SU-DHL-6 (cell line): ENCODE measurements at regions not wholly inside any gene's neighbourhood (a gene's known extent, or its start where the extent isn't known, plus 50 kb on each side); places are given as distances from the start of the nearest gene placed in this dataset.

Experiments
- H2AFZ ChIP-seq: fragments of 200-600 bp; sonication (generic); 2 replicates; pipeline ENCODE4 v1.6.1; 2014; ENCODE audit warnings: low read depth, mild to moderate bottlenecking, moderate library complexity, mixed read lengths, antibody characterized with exemption, low read length; ENCODE audit not compliant: severe bottlenecking
- H3F3A ChIP-seq: fragments of 200-600 bp; shearing (Covaris generic); 2 replicates; pipeline ENCODE4 v1.6.0; 2016; ENCODE audit warnings: antibody characterized with exemption, mild to moderate bottlenecking; ENCODE audit not compliant: insufficient read depth
- H3K27ac ChIP-seq: fragments of 200-600 bp; sonication (generic); 2 replicates; pipeline ENCODE4 v1.5.1; 2016; ENCODE audit warnings: low read depth, mild to moderate bottlenecking, low read length, moderate library complexity, mixed read lengths
- H3K27me3 ChIP-seq: fragments of 200-600 bp; sonication (generic), shearing (Covaris generic); 2 replicates; pipeline ENCODE4 v1.6.0; 2014; ENCODE audit warnings: mild to moderate bottlenecking, low read length
- H3K36me3 ChIP-seq: fragments of 200-600 bp; sonication (generic); 2 replicates; pipeline ENCODE4 v1.6.1; 2014; ENCODE audit warnings: mild to moderate bottlenecking, low read length, mixed read lengths
- H3K4me2 ChIP-seq: fragments of 300-600, 200-600 bp; shearing (Covaris generic), sonication (generic); 2 replicates; pipeline ENCODE4 v1.6.0; 2014; ENCODE audit warnings: low read length, low read depth, mild to moderate bottlenecking; ENCODE audit not compliant: poor library complexity, severe bottlenecking
- H3K4me3 ChIP-seq: fragments of 200-600 bp; sonication (generic); 2 replicates; pipeline ENCODE4 v1.5.1; 2014; ENCODE audit warnings: antibody characterized with exemption, low read length, mild to moderate bottlenecking, mixed read lengths; ENCODE audit not compliant: insufficient read depth, poor library complexity, severe bottlenecking
- H3K79me2 ChIP-seq: fragments of 200-600 bp; sonication (generic); 2 replicates; pipeline ENCODE4 v1.6.1; 2014; ENCODE audit warnings: mild to moderate bottlenecking, low read length, moderate library complexity; ENCODE audit not compliant: insufficient read depth
- H3K9ac ChIP-seq: fragments of 200-600 bp; sonication (generic); 2 replicates; pipeline ENCODE4 v1.7.0; 2014; ENCODE audit warnings: mild to moderate bottlenecking, low read length
- H3K9me2 ChIP-seq: fragments of 200-600 bp; sonication (generic); replicated peaks from 2 replicates; pipeline ENCODE4 v1.6.1; 2014; ENCODE audit warnings: low read length; ENCODE audit not compliant: insufficient read depth
- H3K9me3 ChIP-seq: fragments of 200-600 bp; sonication (generic); 2 replicates; pipeline ENCODE4 v1.6.1; 2014; ENCODE audit warnings: low read length, mixed read lengths; ENCODE audit not compliant: insufficient read depth
- H4K20me1 ChIP-seq: fragments of 200-600 bp; sonication (generic); 2 replicates; pipeline ENCODE4 v1.6.1; 2014; ENCODE audit warnings: low read depth, mild to moderate bottlenecking, antibody characterized with exemption, low read length, moderate library complexity, mixed read lengths
- CTCF ChIP-seq: fragments of 200-600 bp; sonication (generic); IDR thresholded peaks from one replicate; pipeline ENCODE4 v1.5.1; 2017; ENCODE audit warnings: antibody characterized with exemption, mild to moderate bottlenecking, low read length, moderate library complexity; ENCODE audit not compliant: insufficient read depth, poor library complexity, severe bottlenecking
- EZH2phosphoT487 ChIP-seq: fragments of 200-600 bp; sonication (generic), shearing (Covaris generic); conservative IDR thresholded peaks from 2 replicates; pipeline ENCODE4 v1.6.1; 2018; ENCODE audit warnings: mild to moderate bottlenecking, antibody characterized with exemption, low read length, moderate library complexity, mixed read lengths

- H3K4me2 ChIP-seq, result no peak overlapping the region
- no peaks in the 10 kb centered on the region for H3K9me2 ChIP-seq
- H3F3A ChIP-seq, result no peaks in the 10 kb centered on the region
- no peaks in the 10 kb centered on the region for H3K9me3 ChIP-seq
- no peak overlapping the region for H2AFZ ChIP-seq
- H3K79me2 ChIP-seq, result no peaks in the 10 kb centered on the region
- no peak overlapping the region for H3K27ac ChIP-seq
- H3K9ac ChIP-seq, result no peak overlapping the region
- TF ChIP-seq EZH2phosphoT487, result no peak
- no peak for TF ChIP-seq CTCF
- H3K4me3 ChIP-seq, result no peak overlapping the region
- no peaks in the 10 kb centered on the region for H3K27me3 ChIP-seq
- no peaks in the 10 kb centered on the region for H4K20me1 ChIP-seq
- H3K36me3 ChIP-seq, result no peaks in the 10 kb centered on the region
These were observed 381.6 kb upstream of the C9orf72 start for GRCh38 chr9:27954858-27955257.

- Histone ChIP-seq H3K4me3 (no peak overlapping the region), H3K79me2 (no peaks in the 10 kb centered on the region), H3F3A (no peaks in the 10 kb centered on the region), H3K9ac (no peak overlapping the region), H3K9me3 (no peaks in the 10 kb centered on the region), H3K27me3 (no peaks in the 10 kb centered on the region), H3K36me3 (no peaks in the 10 kb centered on the region), H2AFZ (no peak overlapping the region), H3K27ac (no peak overlapping the region), H3K9me2 (0 out of 2 replicates have a peak, but pooled peaks cover 5% of the 10 kb centered on the region), H4K20me1 (no peaks in the 10 kb centered on the region), H3K4me2 (no peak overlapping the region)
- TF ChIP-seq EZH2phosphoT487 (no peak), CTCF (no peak)
These were observed 390.6 kb upstream of the C9orf72 start for GRCh38 chr9:27963836-27964235.

GRCh38 chr9:27967210-27967609 lies 393.9 kb upstream of the C9orf72 start:
- no peaks in the 10 kb centered on the region for H3K79me2 ChIP-seq
- H3K36me3 ChIP-seq, result no peaks in the 10 kb centered on the region
- no peaks in the 10 kb centered on the region for H3K9me3 ChIP-seq
- no peak overlapping the region for H3K9ac ChIP-seq
- no peak overlapping the region for H3K4me3 ChIP-seq
- no peak overlapping the region for H3K27ac ChIP-seq
- no peaks in the 10 kb centered on the region for H3K27me3 ChIP-seq
- no peak overlapping the region for H3K4me2 ChIP-seq
- 0 out of 2 replicates have a peak, but pooled peaks cover 5% of the 10 kb centered on the region for H3K9me2 ChIP-seq
- H2AFZ ChIP-seq, result no peak overlapping the region
- no peaks in the 10 kb centered on the region for H4K20me1 ChIP-seq
- H3F3A ChIP-seq, result no peaks in the 10 kb centered on the region
- TF ChIP-seq CTCF, result no peak
- no peak for TF ChIP-seq EZH2phosphoT487
